Omental fat pad (tissue), 3 donors: ENCODE measurements at regions not wholly inside any gene's neighbourhood (a gene's known extent, or its start where the extent isn't known, plus 50 kb on each side); places are given as distances from the start of the nearest gene placed in this dataset.

Source experiments
- ATAC-seq: fragments of 150-250 bp; one replicate; pipeline ENCODE4 v1.9.1; 2016; ENCODE audit warnings: mild to moderate bottlenecking, moderate library complexity; ENCODE audit not compliant: low FRiP score
- DNase-seq: peaks from one replicate; pipeline ENCODE4 v3.0.0-alpha.2; 2019; ENCODE audit warnings: low spot score
- CTCF ChIP-seq, 3 donors: fragments of 450-650 bp; IDR thresholded peaks; one replicate each; pipeline ENCODE4 v1.5.1; 2016 to 2017; ENCODE audit warnings: antibody characterized with exemption in 3 of 3, mild to moderate bottlenecking in 3 of 3, moderate library complexity in 2 of 3

- DNase-seq: no peak
- TF ChIP-seq CTCF (IDR thresholded peaks at IDR 0.05): no peak
- ATAC-seq: no peak
Measured at GRCh38 chr2:180146541-180146940, 139.4 kb upstream of the CWC22 start.

- ATAC-seq: no peak
- DNase-seq: no peak
- no peak for TF ChIP-seq CTCF (IDR thresholded peaks at IDR 0.05)
Measured at GRCh38 chr2:180146114-180146513, 139.0 kb upstream of the CWC22 start.

- ATAC-seq (no peak), DNase-seq (no peak)
- no peak for TF ChIP-seq CTCF (IDR thresholded peaks at IDR 0.05)
Measured at GRCh38 chr2:180145163-180145562, 138.1 kb upstream of the CWC22 start.

- DNase-seq: no peak
- no peak for TF ChIP-seq CTCF (IDR thresholded peaks at IDR 0.05)
- ATAC-seq: no peak
Measured at GRCh38 chr2:180144338-180144813, 137.3 kb upstream of the CWC22 start.

- no peak for ATAC-seq
- no peak for TF ChIP-seq CTCF (IDR thresholded peaks at IDR 0.05)
Measured at GRCh38 chr2:180143633-180144337, 136.7 kb upstream of the CWC22 start.

GRCh38 chr2:180141600-180141999 is 134.5 kb upstream of the CWC22 start:
- no peak for TF ChIP-seq CTCF (IDR thresholded peaks at IDR 0.05)
- DNase-seq (no peak), ATAC-seq (no peak)

More at GRCh38 chr2:180143633-180144337, 136.7 kb upstream of the CWC22 start:
- no peak for DNase-seq

GRCh38 chr2:180133736-180134135 is 126.6 kb upstream of the CWC22 start:
- no peak for TF ChIP-seq CTCF (IDR thresholded peaks at IDR 0.05)
- DNase-seq (no peak), ATAC-seq (no peak)
